ENCODE measurements at regions not wholly inside any gene's neighbourhood (a gene's known extent, or its start where the extent isn't known, plus 50 kb on each side); places are given as distances from the start of the nearest gene placed in this dataset.

DNA sequence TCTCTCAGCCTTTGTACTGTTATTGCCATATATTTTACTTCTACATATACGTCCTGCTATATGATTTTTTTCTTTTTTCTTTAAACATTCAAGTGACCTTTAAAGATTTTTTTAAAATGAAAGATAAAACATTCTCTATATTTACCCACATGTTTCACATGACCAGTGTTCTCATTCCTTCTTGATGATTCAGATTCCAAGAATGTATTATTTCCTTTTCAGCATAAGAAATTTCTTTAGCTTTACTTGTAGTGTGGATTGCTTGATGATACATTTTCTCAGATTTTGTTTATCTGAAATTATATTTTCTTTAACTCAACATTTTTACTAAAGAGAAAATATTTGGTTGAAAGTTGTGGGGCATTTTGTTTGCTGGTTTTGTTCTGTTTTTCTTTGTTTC lies 792.1 kb downstream of the BRINP1 start:
- H3K36me3 ChIP-seq (ENCODE audit: insufficient read depth, low read length): no peaks in the 10 kb centered on the region
- no peak overlapping the region for H3K9ac ChIP-seq (ENCODE audit: low read length)
- no peak overlapping the region for H2AFZ ChIP-seq (ENCODE audit: low read length)
- H3K4me2 ChIP-seq (ENCODE audit: low read depth, low read length, poor library complexity, severe bottlenecking): no peak overlapping the region
- H3K4me3 ChIP-seq (ENCODE audit: low read length): no peak overlapping the region
- H3K79me2 ChIP-seq (ENCODE audit: low read length): no peaks in the 10 kb centered on the region
- DNase-seq: no peak
- no peaks in the 10 kb centered on the region for H3K9me2 ChIP-seq (replicated peaks; ENCODE audit: insufficient read depth, low read length)
- H3K4me1 ChIP-seq (ENCODE audit: low read length): no peaks in the 10 kb centered on the region
- H3K9me3 ChIP-seq (ENCODE audit: low read length): peaks cover 23% of the 10 kb centered on the region
- no peaks in the 10 kb centered on the region for H3K27me3 ChIP-seq (ENCODE audit: low read length)
- H3K27ac ChIP-seq (ENCODE audit: low read length): no peak overlapping the region
- no peaks in the 10 kb centered on the region for H4K20me1 ChIP-seq (ENCODE audit: insufficient read depth, low read depth, low read length)

DNA sequence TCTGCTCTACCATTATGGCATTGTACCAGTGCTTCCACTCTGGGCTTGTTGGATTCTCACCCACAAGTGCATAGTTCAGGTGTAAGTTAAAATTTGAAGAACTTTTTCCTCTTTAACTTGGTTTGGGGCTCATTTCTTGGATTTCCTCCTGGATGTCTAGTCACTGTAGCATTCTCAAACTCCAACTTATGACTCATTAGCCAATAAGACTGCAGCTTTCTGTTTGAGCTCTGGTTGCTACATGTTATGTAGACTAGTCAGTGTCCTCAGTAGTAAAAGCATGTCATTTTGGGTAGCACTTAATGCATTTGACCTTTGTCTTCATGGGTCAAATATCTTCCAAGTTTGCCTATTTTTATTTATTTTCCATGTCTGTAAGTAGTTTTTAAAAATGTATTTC lies 790.8 kb downstream of the BRINP1 start:
- Histone ChIP-seq H3K27me3 (ENCODE audit: low read length) (no peaks in the 10 kb centered on the region), H4K20me1 (ENCODE audit: insufficient read depth, low read depth, low read length) (no peaks in the 10 kb centered on the region), H3K4me3 (ENCODE audit: low read length) (no peak overlapping the region), H2AFZ (ENCODE audit: low read length) (no peak overlapping the region), H3K9me3 (ENCODE audit: low read length) (peaks cover 28% of the 10 kb centered on the region), H3K27ac (ENCODE audit: low read length) (no peak overlapping the region), H3K4me1 (ENCODE audit: low read length) (no peaks in the 10 kb centered on the region), H3K9ac (ENCODE audit: low read length) (no peak overlapping the region), H3K79me2 (ENCODE audit: low read length) (no peaks in the 10 kb centered on the region), H3K4me2 (ENCODE audit: low read depth, low read length, poor library complexity, severe bottlenecking) (no peak overlapping the region), H3K36me3 (ENCODE audit: insufficient read depth, low read length) (no peaks in the 10 kb centered on the region), H3K9me2 (replicated peaks; ENCODE audit: insufficient read depth, low read length) (no peaks in the 10 kb centered on the region)
- no peak for DNase-seq

DNA sequence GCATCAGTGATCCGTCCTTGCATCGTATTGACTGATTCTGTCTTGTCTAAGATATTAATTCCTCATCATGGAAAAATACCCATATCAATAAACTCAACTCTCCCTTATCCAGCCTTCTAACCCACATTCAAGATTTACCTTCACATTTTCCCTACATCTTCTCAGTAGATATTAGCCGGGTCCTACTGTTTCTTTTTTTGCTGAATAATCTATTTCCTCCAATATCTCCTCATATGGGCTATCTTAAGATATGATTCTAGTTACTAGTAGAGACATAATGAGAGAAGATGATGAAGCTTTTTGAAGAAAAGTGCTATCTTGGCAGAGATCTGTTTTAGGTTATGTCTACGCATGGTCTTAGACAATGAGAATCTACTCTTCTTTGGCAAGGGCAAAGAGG lies 785.8 kb downstream of the BRINP1 start:
- no peaks in the 10 kb centered on the region for H4K20me1 ChIP-seq (ENCODE audit: insufficient read depth, low read depth, low read length)
- no peaks in the 10 kb centered on the region for H3K36me3 ChIP-seq (ENCODE audit: insufficient read depth, low read length)
- DNase-seq: no peak
- no peak overlapping the region for H3K4me3 ChIP-seq (ENCODE audit: low read length)
- H3K9me3 ChIP-seq (ENCODE audit: low read length): peaks cover 18% of the 10 kb centered on the region
- no peak overlapping the region for H2AFZ ChIP-seq (ENCODE audit: low read length)
- H3K27ac ChIP-seq (ENCODE audit: low read length): no peak overlapping the region
- no peaks in the 10 kb centered on the region for H3K79me2 ChIP-seq (ENCODE audit: low read length)
- no peaks in the 10 kb centered on the region for H3K27me3 ChIP-seq (ENCODE audit: low read length)
- H3K9ac ChIP-seq (ENCODE audit: low read length): no peak overlapping the region
- H3K4me2 ChIP-seq (ENCODE audit: low read depth, low read length, poor library complexity, severe bottlenecking): no peak overlapping the region
- H3K4me1 ChIP-seq (ENCODE audit: low read length): no peaks in the 10 kb centered on the region
- H3K9me2 ChIP-seq (replicated peaks; ENCODE audit: insufficient read depth, low read length): no peaks in the 10 kb centered on the region

DNA sequence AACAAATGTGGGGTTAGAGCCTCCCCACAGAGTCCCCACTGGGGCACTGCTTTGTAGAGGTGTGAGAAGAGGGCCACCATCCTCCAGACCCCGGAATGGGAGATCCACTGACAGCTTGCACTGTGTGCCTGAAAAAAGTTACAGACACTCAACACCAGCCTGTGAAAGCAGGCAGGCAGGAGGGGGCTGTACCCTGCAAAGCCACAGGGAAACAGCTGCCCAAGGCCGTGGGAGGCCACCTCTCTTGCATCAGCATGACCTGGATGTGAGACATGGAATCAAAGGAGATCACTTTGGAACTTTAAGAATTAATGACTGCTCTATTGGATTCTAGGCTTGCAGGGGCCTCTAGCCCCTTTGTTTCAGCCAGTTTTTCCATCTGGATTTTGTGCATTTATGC lies 782.3 kb downstream of the BRINP1 start:
- DNase-seq: no peak
- Histone ChIP-seq H3K27ac (ENCODE audit: low read length) (no peak overlapping the region), H3K4me1 (ENCODE audit: low read length) (no peaks in the 10 kb centered on the region), H3K27me3 (ENCODE audit: low read length) (no peaks in the 10 kb centered on the region), H3K9me2 (replicated peaks; ENCODE audit: insufficient read depth, low read length) (no peaks in the 10 kb centered on the region), H3K36me3 (ENCODE audit: insufficient read depth, low read length) (no peaks in the 10 kb centered on the region), H3K4me3 (ENCODE audit: low read length) (no peak overlapping the region), H4K20me1 (ENCODE audit: insufficient read depth, low read depth, low read length) (no peaks in the 10 kb centered on the region), H2AFZ (ENCODE audit: low read length) (no peak overlapping the region), H3K9me3 (ENCODE audit: low read length) (peaks cover 13% of the 10 kb centered on the region), H3K79me2 (ENCODE audit: low read length) (no peaks in the 10 kb centered on the region), H3K9ac (ENCODE audit: low read length) (no peak overlapping the region), H3K4me2 (ENCODE audit: low read depth, low read length, poor library complexity, severe bottlenecking) (no peak overlapping the region)

DNA sequence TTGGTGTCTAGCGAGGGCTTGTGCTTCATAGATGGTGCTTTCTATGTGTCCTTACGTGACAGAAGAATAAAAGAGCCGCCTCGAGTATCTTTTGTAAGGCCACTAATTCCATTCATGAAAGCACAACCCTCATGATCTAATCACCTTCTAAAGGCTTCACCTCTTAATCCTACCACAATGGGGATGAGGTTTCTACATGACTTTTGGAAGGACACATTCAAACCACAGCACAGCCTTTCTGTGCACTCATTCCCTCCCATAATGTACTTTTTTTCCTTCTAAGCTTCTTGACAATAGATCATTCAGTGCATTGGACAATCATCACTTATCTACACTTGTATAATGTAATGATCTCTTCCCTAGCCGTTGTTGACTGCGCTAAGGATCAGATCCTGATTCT lies 774.8 kb downstream of the BRINP1 start:
- DNase-seq: no peak
- H3K79me2 ChIP-seq (ENCODE audit: low read length): no peaks in the 10 kb centered on the region
- no peaks in the 10 kb centered on the region for H3K9me2 ChIP-seq (replicated peaks; ENCODE audit: insufficient read depth, low read length)
- H3K4me3 ChIP-seq (ENCODE audit: low read length): no peak overlapping the region
- H3K4me2 ChIP-seq (ENCODE audit: low read depth, low read length, poor library complexity, severe bottlenecking): no peak overlapping the region
- no peaks in the 10 kb centered on the region for H4K20me1 ChIP-seq (ENCODE audit: insufficient read depth, low read depth, low read length)
- H2AFZ ChIP-seq (ENCODE audit: low read length): no peak overlapping the region
- no peaks in the 10 kb centered on the region for H3K4me1 ChIP-seq (ENCODE audit: low read length)
- no peak overlapping the region for H3K9ac ChIP-seq (ENCODE audit: low read length)
- no peak overlapping the region for H3K27ac ChIP-seq (ENCODE audit: low read length)
- H3K36me3 ChIP-seq (ENCODE audit: insufficient read depth, low read length): no peaks in the 10 kb centered on the region
- no peaks in the 10 kb centered on the region for H3K27me3 ChIP-seq (ENCODE audit: low read length)
- H3K9me3 ChIP-seq (ENCODE audit: low read length): no peaks in the 10 kb centered on the region

DNA sequence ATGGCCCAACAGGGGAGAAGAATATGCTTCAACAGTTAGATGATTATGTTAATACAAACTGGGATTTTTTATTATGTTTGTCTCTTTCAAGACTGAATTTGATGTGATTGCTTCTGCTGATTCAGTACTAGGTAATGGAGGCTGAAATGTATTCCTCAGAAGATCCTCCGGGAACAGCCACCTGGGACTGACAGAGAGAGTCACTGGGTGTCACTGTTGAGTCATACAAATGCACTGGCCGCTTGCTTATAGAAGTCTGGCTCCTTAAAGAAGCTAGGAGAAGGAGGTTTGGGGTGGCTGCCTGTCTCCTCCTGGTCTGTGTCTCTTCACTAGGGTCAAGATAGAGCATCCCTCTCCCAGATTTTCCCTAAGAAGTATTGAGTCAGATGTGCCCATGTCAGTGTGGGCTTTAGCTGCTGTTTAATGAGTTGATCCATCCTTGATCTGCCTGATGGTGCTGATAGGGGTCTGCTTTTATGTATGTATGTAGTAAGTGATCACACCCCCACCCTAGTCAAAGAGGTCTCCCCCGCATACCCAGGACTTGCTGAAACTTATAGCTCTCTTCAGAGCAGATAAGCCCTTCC lies 773.4 kb downstream of the BRINP1 start:
- Histone ChIP-seq H4K20me1 (ENCODE audit: insufficient read depth, low read depth, low read length) (no peaks in the 10 kb centered on the region), H3K79me2 (ENCODE audit: low read length) (no peaks in the 10 kb centered on the region), H3K4me1 (ENCODE audit: low read length) (no peaks in the 10 kb centered on the region), H3K9me3 (ENCODE audit: low read length) (no peaks in the 10 kb centered on the region), H3K27me3 (ENCODE audit: low read length) (no peaks in the 10 kb centered on the region), H3K27ac (ENCODE audit: low read length) (no peak overlapping the region), H3K4me3 (ENCODE audit: low read length) (no peak overlapping the region), H2AFZ (ENCODE audit: low read length) (no peak overlapping the region), H3K4me2 (ENCODE audit: low read depth, low read length, poor library complexity, severe bottlenecking) (no peak overlapping the region), H3K9me2 (replicated peaks; ENCODE audit: insufficient read depth, low read length) (no peaks in the 10 kb centered on the region), H3K36me3 (ENCODE audit: insufficient read depth, low read length) (no peaks in the 10 kb centered on the region), H3K9ac (ENCODE audit: low read length) (no peak overlapping the region)
- peak; percentile 48 for DNase-seq

DNA sequence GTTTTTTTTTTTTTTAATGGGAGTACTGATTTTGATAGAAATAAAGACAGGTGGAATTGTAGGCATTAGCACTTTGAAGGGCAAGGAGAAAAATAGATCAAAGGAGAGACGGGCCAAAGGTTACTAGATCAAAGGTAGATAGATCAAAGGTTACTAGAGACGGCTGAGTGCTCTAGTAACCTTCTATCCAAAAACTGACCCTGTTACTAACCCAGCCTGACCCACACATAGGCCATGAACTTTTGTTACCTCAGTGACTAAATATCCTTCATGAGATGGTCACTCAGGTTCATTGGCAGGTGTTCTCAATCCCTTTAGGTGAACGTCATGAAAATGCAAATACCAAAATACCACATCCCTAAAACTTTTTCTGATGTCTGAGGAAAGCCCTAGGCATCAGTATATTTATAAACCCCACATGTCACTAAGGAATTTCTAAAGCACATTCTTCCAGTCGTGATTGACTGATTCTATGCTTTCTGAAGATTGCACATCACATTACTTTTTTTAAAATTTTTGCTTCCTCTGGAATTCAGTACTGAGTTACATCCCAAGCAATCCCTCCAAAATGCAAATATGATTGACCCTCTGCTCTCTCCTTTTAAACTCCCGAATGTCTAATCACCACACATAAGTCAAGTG lies 772.7 kb downstream of the BRINP1 start:
- no peaks in the 10 kb centered on the region for H3K9me2 ChIP-seq (replicated peaks; ENCODE audit: insufficient read depth, low read length)
- no peaks in the 10 kb centered on the region for H3K4me1 ChIP-seq (ENCODE audit: low read length)
- H3K27ac ChIP-seq (ENCODE audit: low read length): no peak overlapping the region
- no peaks in the 10 kb centered on the region for H3K27me3 ChIP-seq (ENCODE audit: low read length)
- no peak overlapping the region for H3K4me3 ChIP-seq (ENCODE audit: low read length)
- H2AFZ ChIP-seq (ENCODE audit: low read length): no peak overlapping the region
- H3K9ac ChIP-seq (ENCODE audit: low read length): no peak overlapping the region
- no peaks in the 10 kb centered on the region for H4K20me1 ChIP-seq (ENCODE audit: insufficient read depth, low read depth, low read length)
- no peak for DNase-seq
- H3K36me3 ChIP-seq (ENCODE audit: insufficient read depth, low read length): no peaks in the 10 kb centered on the region
- H3K9me3 ChIP-seq (ENCODE audit: low read length): no peaks in the 10 kb centered on the region
- no peak overlapping the region for H3K4me2 ChIP-seq (ENCODE audit: low read depth, low read length, poor library complexity, severe bottlenecking)
- H3K79me2 ChIP-seq (ENCODE audit: low read length): no peaks in the 10 kb centered on the region

DNA sequence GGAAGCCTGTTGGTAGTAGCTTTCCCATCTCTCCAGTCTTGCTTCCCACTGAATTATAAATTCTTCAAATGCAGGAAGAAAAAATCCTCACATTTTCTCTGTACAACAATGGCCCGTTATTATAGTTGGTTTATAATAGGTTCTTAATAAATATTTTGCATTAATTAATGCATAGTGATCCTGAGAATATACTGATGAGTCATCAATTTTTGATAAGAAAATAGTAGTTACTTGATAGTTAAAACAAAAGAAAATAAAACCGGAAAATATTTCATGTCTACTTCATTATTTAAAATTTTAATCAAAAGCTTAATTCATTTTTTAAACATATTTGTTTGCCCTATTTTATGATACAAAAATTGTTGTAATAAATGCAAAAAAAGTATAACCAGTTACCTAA lies 762.6 kb downstream of the BRINP1 start:
- Histone ChIP-seq H3K36me3 (ENCODE audit: insufficient read depth, low read length) (no peaks in the 10 kb centered on the region), H4K20me1 (ENCODE audit: insufficient read depth, low read depth, low read length) (no peaks in the 10 kb centered on the region), H3K27ac (ENCODE audit: low read length) (no peak overlapping the region), H3K27me3 (ENCODE audit: low read length) (no peaks in the 10 kb centered on the region), H3K4me1 (ENCODE audit: low read length) (no peaks in the 10 kb centered on the region), H2AFZ (ENCODE audit: low read length) (no peak overlapping the region), H3K4me2 (ENCODE audit: low read depth, low read length, poor library complexity, severe bottlenecking) (no peak overlapping the region), H3K9me3 (ENCODE audit: low read length) (peaks cover 11% of the 10 kb centered on the region), H3K4me3 (ENCODE audit: low read length) (no peak overlapping the region), H3K79me2 (ENCODE audit: low read length) (no peaks in the 10 kb centered on the region), H3K9me2 (replicated peaks; ENCODE audit: insufficient read depth, low read length) (no peaks in the 10 kb centered on the region), H3K9ac (ENCODE audit: low read length) (no peak overlapping the region)
- no peak for DNase-seq
